Breast epithelium (tissue), 3 donors: ENCODE measurements at regions not wholly inside any gene's neighbourhood (a gene's known extent, or its start where the extent isn't known, plus 50 kb on each side); places are given as distances from the start of the nearest gene placed in this dataset.

Experiments
- CTCF ChIP-seq, 3 donors: fragments of 450-650 bp; IDR thresholded peaks; one replicate each; pipeline ENCODE4 v1.5.1; 2016 to 2017; ENCODE audit warnings: antibody characterized with exemption in 3 of 3, mild to moderate bottlenecking in 3 of 3, moderate library complexity in 3 of 3
- POLR2A ChIP-seq: fragments of 450-650 bp; IDR thresholded peaks from one replicate; pipeline ENCODE4 v1.6.1; 2016; ENCODE audit warnings: antibody characterized with exemption, mild to moderate bottlenecking, moderate library complexity

GRCh38 chr2:150630587-150631235, 143.2 kb upstream of the RND3 start:
- TF ChIP-seq CTCF (IDR thresholded peaks at IDR 0.05), result no peak
- TF ChIP-seq POLR2A, result no peak
